ENCODE measurements at regions not wholly inside any gene's neighbourhood (a gene's known extent, or its start where the extent isn't known, plus 50 kb on each side); places are given as distances from the start of the nearest gene placed in this dataset.

- no peak for DNase-seq
Observed at GRCh38 chr6:2454180-2454579, 208.8 kb upstream of the GMDS start.

DNA sequence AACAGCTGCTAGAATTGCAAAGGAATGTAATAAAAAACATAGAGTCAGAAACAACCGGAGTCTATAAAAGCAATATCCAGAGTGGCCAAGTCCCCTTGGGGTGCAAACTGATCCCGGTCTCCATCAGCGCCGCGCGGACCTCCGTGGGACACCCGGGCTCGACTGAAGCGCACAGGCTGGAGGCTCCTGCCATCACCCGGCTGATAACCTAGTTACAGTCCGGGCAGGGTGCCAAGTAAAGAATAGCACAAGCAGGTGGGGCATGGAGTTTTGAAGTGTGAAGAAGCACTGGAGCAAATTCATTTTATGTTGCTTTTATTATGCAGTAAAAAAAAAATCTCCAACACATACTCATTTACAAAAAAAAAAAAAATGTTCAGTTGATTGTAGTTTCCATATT lies 205.1 kb upstream of the GMDS start:
- DNase-seq = peak; percentile 34

GRCh38 chr6:2449572-2449940 lies 204.2 kb upstream of the GMDS start:
- no peak for DNase-seq

GRCh38 chr6:2448826-2449571 lies 203.6 kb upstream of the GMDS start:
- DNase-seq = peak; percentile 71

GRCh38 chr6:2447931-2448330 lies 202.5 kb upstream of the GMDS start:
- no peak for DNase-seq

- no peak for DNase-seq
Observed at GRCh38 chr6:2447318-2447920, 202.0 kb upstream of the GMDS start.

DNA sequence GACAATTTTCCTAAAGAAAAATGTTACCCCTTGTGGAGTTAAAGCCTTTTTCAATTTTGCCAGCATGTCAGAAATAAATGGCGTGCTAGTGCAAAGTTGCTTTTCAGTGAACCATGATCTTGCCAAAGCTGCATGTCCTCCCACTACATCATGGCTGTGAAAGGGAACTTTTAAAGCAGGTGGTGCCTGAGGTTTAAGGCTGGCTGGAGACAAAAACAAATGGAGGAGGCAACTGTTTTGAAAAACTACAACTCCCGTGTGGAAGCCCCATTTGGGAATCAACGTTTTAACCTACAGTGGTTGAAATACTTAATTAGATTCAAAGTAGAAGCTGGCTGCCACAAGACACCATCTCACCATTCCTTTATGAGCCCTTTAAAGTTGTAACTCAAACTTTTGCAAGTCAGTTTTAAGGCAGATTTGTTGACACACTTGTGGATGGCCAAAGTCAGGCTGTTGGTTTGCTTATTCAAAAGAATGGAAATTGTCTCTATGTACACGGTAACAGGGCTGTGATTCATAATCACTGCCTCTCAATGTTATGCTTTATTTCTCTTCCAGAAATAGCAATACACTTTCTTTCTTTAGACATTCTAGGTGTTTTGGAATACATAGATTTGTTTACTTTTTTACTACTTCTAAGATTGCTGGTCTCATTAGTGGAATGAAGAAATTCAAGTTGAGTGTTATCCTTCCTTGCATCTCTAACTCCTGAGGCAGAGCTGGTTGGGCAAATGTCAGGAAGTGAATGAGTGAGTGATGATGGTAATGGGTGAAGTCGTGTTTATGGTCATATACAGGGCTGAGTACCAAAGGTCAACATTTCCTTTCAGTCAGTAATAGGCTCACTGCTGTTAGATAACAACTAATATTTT lies 196.4 kb upstream of the GMDS start:
- DNase-seq = no peak

DNA sequence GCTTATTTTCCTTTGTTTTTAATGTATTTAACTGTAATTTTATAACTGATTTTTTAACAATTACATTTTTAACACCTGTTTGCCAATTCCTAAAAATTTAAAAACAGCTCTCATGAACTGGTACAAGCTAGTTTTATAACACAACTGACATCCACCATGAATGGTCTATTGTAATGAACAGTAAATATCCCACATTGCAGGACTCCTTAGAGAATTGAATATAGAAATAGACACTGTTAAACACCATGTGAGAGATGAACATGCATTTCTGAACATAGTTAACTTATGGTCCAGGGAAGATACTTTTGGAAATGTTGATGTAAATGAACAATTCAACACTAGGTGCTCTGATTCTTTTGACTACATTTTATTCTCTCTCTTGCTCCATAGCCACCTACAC lies 195.1 kb upstream of the GMDS start:
- DNase-seq = no peak

GRCh38 chr6:2439632-2440031 lies 194.2 kb upstream of the GMDS start:
- no peak for DNase-seq

DNA sequence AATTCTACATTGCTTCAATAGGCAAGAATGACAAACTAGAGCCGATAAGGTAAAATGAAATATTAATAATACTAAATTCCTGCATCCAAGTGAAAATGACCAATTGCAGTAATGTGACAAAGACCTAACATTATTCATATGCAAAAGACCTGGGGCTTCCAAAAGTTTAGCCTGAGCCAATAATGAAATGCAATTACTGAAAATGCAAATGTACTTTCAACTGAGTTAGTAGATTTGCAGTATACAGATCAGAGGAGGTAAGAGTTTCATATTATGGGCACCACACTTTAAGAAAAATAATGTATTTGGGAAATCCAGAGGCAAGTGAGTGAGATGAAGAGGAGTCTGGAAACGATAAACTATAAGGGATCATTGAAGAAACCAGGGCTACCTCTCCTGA lies 193.7 kb upstream of the GMDS start:
- no peak for DNase-seq

- no peak for DNase-seq
Observed at GRCh38 chr6:2436410-2437154, 191.2 kb upstream of the GMDS start.

- no peak for DNase-seq
Observed at GRCh38 chr6:2435323-2435722, 189.9 kb upstream of the GMDS start.

- no peak for DNase-seq
Observed at GRCh38 chr6:2434912-2435311, 189.5 kb upstream of the GMDS start.

GRCh38 chr6:2434116-2434515 lies 188.7 kb upstream of the GMDS start:
- DNase-seq = no peak

GRCh38 chr6:2433711-2434110 lies 188.3 kb upstream of the GMDS start:
- peak; percentile 7 for DNase-seq

DNA sequence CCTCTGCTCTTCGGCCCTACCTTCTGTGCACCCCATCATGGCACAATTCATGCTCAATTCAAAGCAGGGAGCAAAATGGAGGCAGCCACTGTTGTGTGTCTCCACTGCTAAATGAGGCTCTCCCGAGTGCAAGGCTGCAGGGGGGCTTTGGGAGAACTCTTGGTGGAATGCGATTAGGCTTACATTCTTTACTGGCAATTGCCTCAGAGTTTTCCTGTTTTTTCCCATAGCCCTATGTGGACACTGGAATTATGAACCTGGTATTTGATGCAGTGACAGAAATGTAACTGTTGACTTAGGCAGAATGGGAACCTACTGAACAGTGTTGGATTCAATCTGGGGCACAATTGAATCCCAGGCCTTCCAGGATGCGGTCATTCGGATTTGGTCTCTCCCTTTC lies 187.9 kb upstream of the GMDS start:
- no peak for DNase-seq

GRCh38 chr6:2432292-2432691 lies 186.9 kb upstream of the GMDS start:
- DNase-seq = no peak

DNA sequence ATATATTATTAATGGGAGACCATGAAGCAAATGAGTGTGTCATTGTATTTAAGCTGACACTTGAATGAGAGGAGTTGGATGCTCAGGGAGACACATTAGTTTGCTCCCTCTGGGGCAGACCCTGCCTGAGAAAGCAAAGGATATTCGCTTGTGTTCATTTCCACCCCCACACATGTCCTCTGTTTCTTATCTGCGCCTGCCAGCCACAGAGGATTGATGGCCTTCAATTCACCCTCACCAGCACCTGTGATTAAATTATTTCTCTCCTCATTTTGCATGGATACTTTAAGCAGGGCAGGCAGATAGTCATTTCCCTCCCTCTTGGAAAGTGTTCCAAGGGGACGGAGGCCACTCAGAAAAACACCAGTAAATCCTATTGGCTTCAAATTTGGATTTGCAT lies 185.2 kb upstream of the GMDS start:
- no peak for DNase-seq

GRCh38 chr6:2429460-2429859 lies 184.1 kb upstream of the GMDS start:
- DNase-seq = no peak

GRCh38 chr6:2429032-2429431 lies 183.6 kb upstream of the GMDS start:
- DNase-seq = no peak

GRCh38 chr6:2426561-2427340 lies 181.3 kb upstream of the GMDS start:
- no peak for DNase-seq

GRCh38 chr6:2416128-2416712 lies 170.8 kb upstream of the GMDS start:
- no peak for DNase-seq
